ENCODE measurements at regions not wholly inside any gene's neighbourhood (a gene's known extent, or its start where the extent isn't known, plus 50 kb on each side); places are given as distances from the start of the nearest gene placed in this dataset.
A peak's percentile ranks its signal among the peaks of the same experiment; 100 is the strongest.

DNA sequence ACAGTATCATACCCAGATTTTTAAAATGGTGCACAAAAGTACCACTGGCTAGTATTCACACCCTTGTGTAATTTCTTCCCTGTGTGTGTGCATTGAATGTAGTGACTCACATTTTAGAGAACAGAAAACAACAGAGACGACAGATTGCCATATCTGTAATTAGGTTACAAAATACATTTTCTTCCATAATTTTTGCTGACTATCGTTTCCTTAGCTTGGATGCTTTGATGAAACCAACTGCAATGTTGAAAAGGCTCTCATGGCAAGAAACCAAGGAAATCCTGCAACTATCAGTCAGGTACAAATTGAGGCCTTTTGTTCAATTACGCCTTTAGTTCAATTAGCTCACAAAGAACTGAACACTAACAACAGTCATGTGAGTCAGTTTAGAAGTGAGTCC lies 484.4 kb downstream of the ZNF804A start:
- FAIRE-seq (peak; percentile 13), DNase-seq (ENCODE audit: low read depth) (no peak)
- Histone ChIP-seq H3K27me3 (ENCODE audit: control insufficient read depth, insufficient read depth, low read length) (no peaks in the 10 kb centered on the region), H3K36me3 (ENCODE audit: control insufficient read depth, insufficient read depth, low read length) (no peaks in the 10 kb centered on the region), H3K4me3 (ENCODE audit: low read depth, low read length) (no peak overlapping the region)
- TF ChIP-seq, protein P1, sequence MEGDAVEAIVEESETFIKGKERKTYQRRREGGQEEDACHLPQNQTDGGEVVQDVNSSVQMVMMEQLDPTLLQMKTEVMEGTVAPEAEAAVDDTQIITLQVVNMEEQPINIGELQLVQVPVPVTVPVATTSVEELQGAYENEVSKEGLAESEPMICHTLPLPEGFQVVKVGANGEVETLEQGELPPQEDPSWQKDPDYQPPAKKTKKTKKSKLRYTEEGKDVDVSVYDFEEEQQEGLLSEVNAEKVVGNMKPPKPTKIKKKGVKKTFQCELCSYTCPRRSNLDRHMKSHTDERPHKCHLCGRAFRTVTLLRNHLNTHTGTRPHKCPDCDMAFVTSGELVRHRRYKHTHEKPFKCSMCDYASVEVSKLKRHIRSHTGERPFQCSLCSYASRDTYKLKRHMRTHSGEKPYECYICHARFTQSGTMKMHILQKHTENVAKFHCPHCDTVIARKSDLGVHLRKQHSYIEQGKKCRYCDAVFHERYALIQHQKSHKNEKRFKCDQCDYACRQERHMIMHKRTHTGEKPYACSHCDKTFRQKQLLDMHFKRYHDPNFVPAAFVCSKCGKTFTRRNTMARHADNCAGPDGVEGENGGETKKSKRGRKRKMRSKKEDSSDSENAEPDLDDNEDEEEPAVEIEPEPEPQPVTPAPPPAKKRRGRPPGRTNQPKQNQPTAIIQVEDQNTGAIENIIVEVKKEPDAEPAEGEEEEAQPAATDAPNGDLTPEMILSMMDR (IDR thresholded peaks at IDR 0.05; ENCODE audit: insufficient read depth, low read length, severe bottlenecking): no peak

DNA sequence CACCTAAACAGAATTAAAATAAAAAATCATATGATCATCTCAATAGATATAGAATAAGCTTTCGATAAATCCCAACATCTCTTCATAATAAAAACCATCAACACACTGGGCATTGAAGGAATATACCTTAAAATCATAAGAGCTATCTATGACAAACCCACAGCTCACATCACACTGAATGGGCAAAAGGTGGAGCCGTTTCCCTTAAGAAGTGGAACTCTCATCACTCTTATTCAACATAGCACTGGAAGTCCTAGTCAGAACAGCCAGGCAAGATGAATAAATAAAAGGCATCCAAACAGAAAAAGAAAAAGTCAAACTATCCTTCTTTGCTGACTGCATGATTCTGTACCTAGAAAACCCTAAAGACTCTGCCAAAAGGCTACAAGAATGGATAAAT lies 510.3 kb downstream of the ZNF804A start:
- no peak for FAIRE-seq
- TF ChIP-seq, protein P1 (IDR thresholded peaks at IDR 0.05; ENCODE audit: insufficient read depth, low read length, severe bottlenecking): no peak
- no peak for DNase-seq (ENCODE audit: low read depth)
- H3K36me3 ChIP-seq (ENCODE audit: control insufficient read depth, insufficient read depth, low read length): no peaks in the 10 kb centered on the region
- no peak overlapping the region for H3K4me3 ChIP-seq (ENCODE audit: low read depth, low read length)
- no peaks in the 10 kb centered on the region for H3K27me3 ChIP-seq (ENCODE audit: control insufficient read depth, insufficient read depth, low read length)

DNA sequence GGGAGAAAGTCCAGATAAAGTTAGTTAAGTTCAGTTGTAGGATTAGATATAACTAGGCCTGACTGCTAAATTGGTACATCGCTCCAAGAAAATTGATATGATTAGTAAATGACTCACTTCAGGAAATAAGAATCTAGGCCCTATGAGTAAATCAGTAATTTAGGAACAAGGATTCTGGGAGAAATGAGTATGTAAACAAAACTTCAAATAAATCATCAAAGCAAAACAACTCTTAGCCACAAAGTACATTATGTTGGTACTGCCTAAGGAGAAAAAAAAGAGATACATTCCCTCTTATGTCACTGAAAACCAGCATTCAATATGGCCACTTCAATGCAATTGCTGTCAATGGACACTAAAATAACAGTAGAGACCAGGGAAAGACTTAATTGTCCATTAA lies 529.1 kb downstream of the ZNF804A start:
- H3K36me3 ChIP-seq (ENCODE audit: control insufficient read depth, insufficient read depth, low read length): no peaks in the 10 kb centered on the region
- peak; percentile 29 for DNase-seq (ENCODE audit: low read depth)
- no peak for FAIRE-seq
- TF ChIP-seq, protein P1 (IDR thresholded peaks at IDR 0.05; ENCODE audit: insufficient read depth, low read length, severe bottlenecking): no peak
- no peaks in the 10 kb centered on the region for H3K27me3 ChIP-seq (ENCODE audit: control insufficient read depth, insufficient read depth, low read length)
- H3K4me3 ChIP-seq (ENCODE audit: low read depth, low read length): no peak overlapping the region

DNA sequence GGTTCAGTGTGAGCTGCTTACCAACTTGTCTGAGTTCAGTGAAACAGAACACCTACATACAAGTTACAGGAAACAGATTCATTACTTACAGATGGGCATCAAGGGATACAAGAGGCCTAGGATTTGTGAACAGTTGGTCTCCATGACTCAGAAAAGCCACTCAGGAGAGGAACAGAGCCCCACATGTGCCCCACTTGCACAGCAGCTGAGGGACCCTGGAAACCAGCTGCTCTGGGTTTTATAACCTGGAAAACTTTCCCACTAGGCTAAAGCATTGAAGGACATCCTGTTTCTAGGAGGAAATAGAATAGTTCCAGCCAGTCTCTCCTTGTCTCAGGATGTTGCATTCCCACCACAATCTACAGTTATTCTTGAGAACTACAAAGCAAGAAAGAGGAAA lies 530.0 kb downstream of the ZNF804A start:
- Histone ChIP-seq H3K4me3 (ENCODE audit: low read depth, low read length) (no peak overlapping the region), H3K27me3 (ENCODE audit: control insufficient read depth, insufficient read depth, low read length) (no peaks in the 10 kb centered on the region), H3K36me3 (ENCODE audit: control insufficient read depth, insufficient read depth, low read length) (no peaks in the 10 kb centered on the region)
- DNase-seq (ENCODE audit: low read depth) (no peak), FAIRE-seq (no peak)
- TF ChIP-seq, protein P1 (IDR thresholded peaks at IDR 0.05; ENCODE audit: insufficient read depth, low read length, severe bottlenecking): no peak

DNA sequence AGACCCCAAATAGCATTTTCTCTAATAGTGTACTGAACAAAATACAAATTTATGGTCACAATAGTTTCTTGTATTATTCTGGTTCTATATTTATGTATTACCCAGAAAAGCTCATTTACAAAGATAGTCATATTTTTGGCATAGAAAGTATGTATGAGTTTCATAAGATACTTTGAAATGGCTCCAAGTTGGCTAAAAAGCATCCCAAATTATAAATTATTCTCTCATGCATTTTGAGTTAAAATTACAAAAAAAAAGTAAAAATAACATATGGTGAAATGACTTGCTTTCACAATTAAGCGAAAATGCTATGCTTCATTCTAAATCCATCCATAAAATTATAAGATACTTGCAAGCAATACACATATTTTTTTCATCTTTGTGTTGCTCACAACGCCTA lies 530.7 kb downstream of the ZNF804A start:
- TF ChIP-seq, protein P1 (IDR thresholded peaks at IDR 0.05; ENCODE audit: insufficient read depth, low read length, severe bottlenecking): no peak
- no peaks in the 10 kb centered on the region for H3K36me3 ChIP-seq (ENCODE audit: control insufficient read depth, insufficient read depth, low read length)
- H3K4me3 ChIP-seq (ENCODE audit: low read depth, low read length): no peak overlapping the region
- FAIRE-seq: no peak
- H3K27me3 ChIP-seq (ENCODE audit: control insufficient read depth, insufficient read depth, low read length): no peaks in the 10 kb centered on the region
- no peak for DNase-seq (ENCODE audit: low read depth)

DNA sequence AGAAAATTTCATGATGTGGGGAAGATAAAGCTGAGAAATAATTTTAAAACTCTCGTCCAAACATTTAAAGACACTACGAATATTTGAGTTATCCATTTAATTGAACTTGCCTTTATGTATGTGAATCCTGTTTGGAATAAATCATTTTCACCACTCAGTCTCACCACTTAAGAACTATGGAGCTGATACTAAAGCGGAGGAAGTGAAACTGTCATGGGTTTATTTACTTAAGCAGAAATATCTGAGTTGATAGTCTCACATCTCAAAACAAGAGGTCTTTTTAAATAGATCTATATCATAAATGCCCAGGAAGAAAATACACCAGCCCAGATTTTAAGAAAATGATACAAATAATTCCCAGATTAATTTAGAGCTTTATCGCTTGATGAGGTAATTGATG lies 532.4 kb downstream of the ZNF804A start:
- DNase-seq (ENCODE audit: low read depth) (no peak), FAIRE-seq (no peak)
- Histone ChIP-seq H3K4me3 (ENCODE audit: low read depth, low read length) (no peak overlapping the region), H3K36me3 (ENCODE audit: control insufficient read depth, insufficient read depth, low read length) (no peaks in the 10 kb centered on the region), H3K27me3 (ENCODE audit: control insufficient read depth, insufficient read depth, low read length) (no peaks in the 10 kb centered on the region)
- TF ChIP-seq, protein P1 (IDR thresholded peaks at IDR 0.05; ENCODE audit: insufficient read depth, low read length, severe bottlenecking): no peak

All from bronchial epithelial cell (primary cell).